ENCODE measurements at regions not wholly inside any gene's neighbourhood (a gene's known extent, or its start where the extent isn't known, plus 50 kb on each side); places are given as distances from the start of the nearest gene placed in this dataset.

DNA sequence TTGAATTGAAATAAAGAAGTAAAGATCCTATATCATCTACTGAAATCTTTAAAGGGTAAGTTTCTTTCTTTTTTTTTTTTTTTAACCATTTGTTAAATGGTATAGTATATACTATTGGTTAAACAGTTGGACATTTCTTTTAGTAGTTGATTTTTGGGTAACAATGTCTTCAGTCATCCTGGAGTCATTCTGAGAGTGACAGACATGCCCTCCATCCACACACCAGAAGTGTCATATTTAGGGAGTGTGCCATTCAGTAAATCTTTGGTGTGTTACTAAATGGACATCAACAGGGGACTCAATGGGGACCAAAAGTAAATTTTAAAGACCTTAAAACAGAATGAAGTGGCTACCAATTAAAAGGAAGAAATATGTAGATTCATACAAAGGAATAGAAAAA is 50.8 kb upstream of the SLC39A10 start:
- no peak for TF ChIP-seq EZH2 (IDR thresholded peaks at IDR 0.05; ENCODE audit: low read depth)
- TF ChIP-seq, protein P1, sequence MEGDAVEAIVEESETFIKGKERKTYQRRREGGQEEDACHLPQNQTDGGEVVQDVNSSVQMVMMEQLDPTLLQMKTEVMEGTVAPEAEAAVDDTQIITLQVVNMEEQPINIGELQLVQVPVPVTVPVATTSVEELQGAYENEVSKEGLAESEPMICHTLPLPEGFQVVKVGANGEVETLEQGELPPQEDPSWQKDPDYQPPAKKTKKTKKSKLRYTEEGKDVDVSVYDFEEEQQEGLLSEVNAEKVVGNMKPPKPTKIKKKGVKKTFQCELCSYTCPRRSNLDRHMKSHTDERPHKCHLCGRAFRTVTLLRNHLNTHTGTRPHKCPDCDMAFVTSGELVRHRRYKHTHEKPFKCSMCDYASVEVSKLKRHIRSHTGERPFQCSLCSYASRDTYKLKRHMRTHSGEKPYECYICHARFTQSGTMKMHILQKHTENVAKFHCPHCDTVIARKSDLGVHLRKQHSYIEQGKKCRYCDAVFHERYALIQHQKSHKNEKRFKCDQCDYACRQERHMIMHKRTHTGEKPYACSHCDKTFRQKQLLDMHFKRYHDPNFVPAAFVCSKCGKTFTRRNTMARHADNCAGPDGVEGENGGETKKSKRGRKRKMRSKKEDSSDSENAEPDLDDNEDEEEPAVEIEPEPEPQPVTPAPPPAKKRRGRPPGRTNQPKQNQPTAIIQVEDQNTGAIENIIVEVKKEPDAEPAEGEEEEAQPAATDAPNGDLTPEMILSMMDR (conservative IDR thresholded peaks at IDR 0.05), result no peak

Data from PC-9 (cell line).